ENCODE measurements at regions not wholly inside any gene's neighbourhood (a gene's known extent, or its start where the extent isn't known, plus 50 kb on each side); places are given as distances from the start of the nearest gene placed in this dataset.
"Not testable (repeated sequence)": the region's sequence is repeated elsewhere in the genome, so short reads cannot be mapped to it uniquely, and the experiment has no call there.

DNA sequence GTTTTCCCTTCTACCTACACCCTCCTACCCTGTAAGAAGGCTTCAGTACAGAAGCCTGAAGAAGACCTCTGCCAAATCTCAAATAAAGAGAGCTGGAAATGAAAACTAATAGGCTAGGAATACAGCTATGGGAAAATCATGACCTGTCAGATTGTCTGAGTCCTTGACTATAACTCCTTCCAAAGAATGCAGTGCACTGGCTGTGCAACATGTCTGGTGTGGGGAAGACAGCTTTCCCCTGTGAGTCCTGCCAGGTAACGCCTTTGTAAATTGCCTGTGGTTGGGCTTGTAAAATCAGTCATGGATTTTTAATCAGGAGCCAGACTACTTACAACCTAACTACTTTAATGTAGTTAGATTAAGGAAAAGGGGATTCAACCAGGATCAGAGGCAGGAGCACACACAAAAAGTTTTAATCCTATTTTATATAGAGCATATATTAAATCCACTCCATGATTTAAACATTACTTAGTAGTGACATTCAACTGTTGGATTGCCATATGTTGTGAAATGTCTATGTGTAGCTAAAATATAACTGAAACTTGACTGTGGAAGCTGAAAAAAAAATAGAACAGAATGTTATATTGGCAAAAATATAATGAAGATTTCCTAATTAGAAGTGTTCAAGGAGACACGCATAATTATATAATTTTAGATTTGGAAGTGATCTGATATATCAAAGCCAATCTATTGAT is 1667.8 kb downstream of the KCNT2 start:
- no peak for DNase-seq (ENCODE audit: low read depth, low spot score)

GRCh38 chr1:194935864-194936263 is 1672.4 kb downstream of the KCNT2 start:
- no peak for DNase-seq (ENCODE audit: low read depth, low spot score)

DNA sequence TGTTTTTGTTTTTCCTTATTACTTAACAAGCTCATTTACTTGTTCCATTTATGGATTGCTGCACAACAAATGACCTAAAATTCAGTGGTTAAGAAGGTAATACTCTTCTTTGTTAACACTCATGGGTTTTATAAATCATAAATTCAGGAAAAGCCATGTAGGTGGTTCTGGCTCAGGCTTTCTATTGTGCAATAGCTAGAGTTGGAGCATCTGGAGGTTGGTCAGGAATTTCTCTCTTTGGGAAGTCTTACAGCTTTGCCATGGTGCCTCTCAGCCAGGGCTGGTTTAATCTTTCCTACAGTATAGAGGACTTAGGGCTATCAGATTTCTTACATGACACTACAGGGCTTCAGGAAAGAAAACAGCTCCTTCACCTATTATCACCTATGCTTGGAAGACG is 1677.1 kb downstream of the KCNT2 start:
- no peak for DNase-seq (ENCODE audit: low read depth, low spot score)

DNA sequence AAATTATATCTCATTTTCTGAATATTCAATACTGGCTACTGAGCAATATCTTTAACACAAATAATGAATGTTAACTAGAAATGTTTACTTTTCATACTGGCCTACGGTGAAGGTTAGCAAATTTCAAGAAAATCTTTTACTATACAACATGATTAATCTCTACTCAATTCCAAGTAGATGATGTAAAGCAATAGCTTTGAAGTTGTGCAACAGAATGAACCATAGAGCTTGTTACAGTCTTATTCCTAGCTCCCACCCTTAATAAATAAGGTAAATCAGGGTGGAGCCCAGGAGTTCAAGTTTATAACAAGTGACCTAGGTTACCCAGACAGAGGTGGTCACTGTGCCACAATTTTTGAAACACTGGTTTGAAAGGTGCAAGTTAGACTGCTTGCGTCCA is 1678.1 kb downstream of the KCNT2 start:
- no peak for DNase-seq (ENCODE audit: low read depth, low spot score)

GRCh38 chr1:194929357-194929756 is 1678.9 kb downstream of the KCNT2 start:
- no peak for DNase-seq (ENCODE audit: low read depth, low spot score)

DNA sequence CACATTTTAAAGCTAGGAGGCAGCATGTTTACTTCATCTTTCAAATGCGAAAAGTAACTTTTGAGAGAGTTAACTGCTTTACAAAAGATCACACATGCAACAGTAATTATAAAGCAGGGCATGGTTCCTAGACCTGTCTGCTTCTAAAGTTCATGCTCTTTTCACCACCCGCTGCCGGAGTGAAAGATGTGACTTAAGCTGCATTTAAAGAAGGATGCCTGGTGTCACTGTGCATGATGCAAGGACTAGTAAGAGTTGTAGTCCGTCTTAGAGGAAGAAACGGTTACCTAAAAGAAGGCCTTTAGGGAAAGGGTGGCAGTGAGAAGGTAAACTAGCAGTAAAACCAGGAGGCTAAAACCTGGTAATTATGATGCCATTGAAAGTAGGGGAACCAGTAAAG is 1689.1 kb downstream of the KCNT2 start:
- no peak for DNase-seq (ENCODE audit: low read depth, low spot score)

- no peak for DNase-seq (ENCODE audit: low read depth, low spot score)
Observed at GRCh38 chr1:194917769-194918168, 1690.5 kb downstream of the KCNT2 start.

- no peak for DNase-seq (ENCODE audit: low read depth, low spot score)
Observed at GRCh38 chr1:194908643-194909042, 1699.6 kb downstream of the KCNT2 start.

GRCh38 chr1:194903524-194903923 is 1704.7 kb downstream of the KCNT2 start:
- DNase-seq (ENCODE audit: low read depth, low spot score): no peak

DNA sequence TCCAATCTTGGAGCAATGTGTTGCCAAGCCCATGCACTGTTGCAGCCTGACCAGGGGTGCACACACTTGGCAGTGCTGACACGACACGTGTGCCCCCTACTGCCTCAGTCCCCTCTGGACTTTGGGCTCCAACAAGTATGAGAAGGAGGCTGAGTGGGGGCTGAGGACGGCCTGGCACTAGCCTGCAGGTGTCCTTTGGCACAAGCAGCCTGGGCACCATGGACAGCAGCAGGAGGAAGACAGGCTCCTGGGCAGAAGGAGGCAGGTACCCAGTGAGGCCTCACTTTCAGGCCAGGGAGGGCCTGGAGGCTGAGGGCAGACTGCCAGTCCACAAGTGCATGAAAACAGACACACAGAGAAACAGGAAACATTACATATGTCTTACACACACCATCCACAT is 1702.9 kb upstream of the B3GALT2 start:
- no peak for DNase-seq (ENCODE audit: low read depth, low spot score)

GRCh38 chr1:194870860-194871259 is 1684.4 kb upstream of the B3GALT2 start:
- DNase-seq (ENCODE audit: low read depth, low spot score): no peak

DNA sequence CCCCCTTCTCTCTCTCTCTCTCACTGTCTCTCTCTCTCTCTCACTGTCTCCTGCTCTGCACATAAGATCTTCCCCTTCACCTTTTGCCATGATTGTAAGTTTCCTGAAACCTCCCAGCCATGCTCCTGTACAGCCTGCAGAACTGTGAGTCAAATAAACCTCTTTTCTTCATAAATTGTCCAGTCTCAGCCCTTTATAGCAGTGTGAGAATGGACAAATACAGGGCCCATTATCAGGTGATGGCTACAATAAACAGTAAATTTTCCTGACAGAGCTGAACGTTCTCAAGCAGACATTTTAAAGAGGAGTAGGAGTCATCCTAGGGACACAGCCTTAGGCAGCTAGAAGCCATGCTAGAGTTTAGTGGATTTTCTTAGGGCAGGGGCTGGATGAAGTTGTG is 1679.7 kb upstream of the B3GALT2 start:
- DNase-seq (ENCODE audit: low read depth, low spot score): no peak

DNA sequence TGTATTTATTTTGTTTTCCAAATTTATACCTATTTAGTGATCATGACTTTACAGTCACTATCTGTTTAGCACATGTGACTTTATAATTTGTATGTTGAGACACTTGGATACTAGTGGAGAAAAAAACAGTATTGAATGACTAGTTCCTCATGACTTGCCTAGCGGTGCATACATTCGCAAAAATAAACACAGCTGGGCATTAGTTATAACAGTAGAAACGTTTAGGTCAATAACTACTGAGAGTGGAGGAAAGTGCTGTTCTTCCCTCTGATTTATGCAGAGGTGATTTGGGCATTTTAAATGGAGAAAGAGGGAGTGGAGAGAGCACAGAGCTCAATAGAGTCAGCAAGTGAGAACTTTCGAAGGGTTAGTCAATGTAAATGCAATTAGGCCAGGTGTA is 1679.0 kb upstream of the B3GALT2 start:
- DNase-seq (ENCODE audit: low read depth, low spot score): no peak

DNA sequence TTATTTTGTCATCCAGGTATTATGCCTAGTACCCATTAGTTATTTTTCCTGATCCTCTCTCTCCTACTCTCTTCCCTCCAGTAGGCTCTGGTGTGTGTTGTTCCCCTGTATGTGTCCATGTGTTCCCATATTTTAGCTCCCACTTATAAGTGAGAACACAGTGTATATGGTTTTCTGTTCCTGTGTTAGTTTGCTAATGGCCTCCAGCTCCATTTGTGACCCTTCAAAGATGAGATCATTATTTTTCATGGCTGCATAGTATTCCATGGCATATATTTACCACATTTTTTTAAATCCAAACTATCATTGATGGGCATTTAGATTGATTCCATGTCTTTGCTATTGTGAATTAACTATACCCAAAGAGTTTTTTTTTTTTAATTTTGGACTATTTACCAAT is 1675.7 kb upstream of the B3GALT2 start:
- no peak for DNase-seq (ENCODE audit: low read depth, low spot score)

DNA sequence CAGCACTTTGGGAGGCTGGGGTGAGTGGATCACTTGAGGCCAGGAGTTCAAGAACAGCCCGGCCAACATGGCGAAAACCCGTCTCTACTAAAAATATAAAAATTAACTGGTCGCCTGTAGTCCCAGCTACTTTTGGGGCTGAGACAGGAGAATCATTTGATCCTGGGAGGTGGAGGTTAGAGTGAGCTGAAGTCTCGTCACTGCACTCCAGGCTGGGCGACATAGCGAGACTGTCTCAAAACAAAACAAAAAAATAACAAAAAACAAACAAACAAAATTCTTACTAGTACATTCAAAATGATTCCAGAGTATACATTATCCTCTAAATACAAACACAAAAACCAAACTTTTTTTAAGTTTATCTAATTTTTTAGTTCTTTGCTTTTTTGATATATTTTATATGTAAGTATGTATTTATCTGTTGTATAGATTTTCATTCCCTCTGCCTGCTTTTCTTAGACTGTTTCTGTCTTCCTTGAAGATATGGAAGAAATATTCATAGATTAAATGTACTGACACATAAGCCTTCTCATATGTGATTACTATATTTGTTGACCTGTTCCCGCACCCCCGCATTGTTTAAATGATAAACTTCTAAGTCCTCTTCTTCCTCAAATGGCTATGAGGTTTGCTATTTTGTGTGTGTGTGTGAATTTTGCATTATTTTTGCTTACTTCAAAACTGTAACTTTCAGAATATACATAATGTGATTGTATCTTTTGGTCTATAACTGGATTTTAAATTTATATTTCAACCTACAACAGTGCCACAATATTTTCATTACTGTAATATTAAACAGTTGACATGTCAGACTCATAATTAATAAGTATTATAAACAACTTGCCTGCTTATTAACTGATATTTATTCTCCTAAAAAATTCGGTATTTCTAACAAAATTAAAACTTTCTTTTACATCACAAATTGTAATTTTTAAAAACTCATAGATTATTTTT is 1674.1 kb upstream of the B3GALT2 start:
- no peak for DNase-seq (ENCODE audit: low read depth, low spot score)

GRCh38 chr1:194859481-194860154 is 1673.2 kb upstream of the B3GALT2 start:
- DNase-seq (ENCODE audit: low read depth, low spot score): not testable (repeated sequence)

DNA sequence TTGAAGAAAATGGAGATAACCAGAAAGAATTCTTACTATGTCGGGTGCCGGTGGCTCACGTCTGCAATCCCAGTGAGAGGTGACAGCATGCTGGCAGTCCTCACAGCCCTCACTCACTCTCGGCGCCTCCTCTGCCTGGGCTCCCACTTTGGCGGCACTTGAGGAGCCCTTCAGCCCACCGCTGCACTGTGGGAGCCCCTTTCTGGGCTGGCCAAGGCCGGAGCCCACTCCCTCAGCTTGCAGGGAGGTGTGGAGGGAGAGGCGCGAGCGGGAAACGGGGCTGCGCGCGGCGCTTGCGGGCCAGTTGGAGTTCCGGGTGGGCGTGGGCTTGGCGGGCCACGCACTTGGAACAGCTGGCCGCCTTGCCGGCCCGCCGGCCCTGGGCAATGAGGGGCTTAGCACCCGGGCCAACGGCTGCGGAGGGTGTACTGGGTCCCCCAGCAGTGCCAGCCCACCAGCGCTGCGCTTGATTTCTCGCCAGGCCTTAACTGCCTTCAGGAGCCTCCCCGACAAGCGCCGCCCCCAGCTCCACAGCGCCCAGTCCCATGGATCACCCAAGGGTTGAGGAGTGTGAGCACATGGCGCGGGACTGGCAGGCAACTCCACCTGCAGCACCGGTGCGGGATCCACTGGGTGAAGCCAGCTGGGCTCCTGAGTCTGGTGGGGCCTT is 1672.5 kb upstream of the B3GALT2 start:
- not testable (repeated sequence) for DNase-seq (ENCODE audit: low read depth, low spot score)

DNA sequence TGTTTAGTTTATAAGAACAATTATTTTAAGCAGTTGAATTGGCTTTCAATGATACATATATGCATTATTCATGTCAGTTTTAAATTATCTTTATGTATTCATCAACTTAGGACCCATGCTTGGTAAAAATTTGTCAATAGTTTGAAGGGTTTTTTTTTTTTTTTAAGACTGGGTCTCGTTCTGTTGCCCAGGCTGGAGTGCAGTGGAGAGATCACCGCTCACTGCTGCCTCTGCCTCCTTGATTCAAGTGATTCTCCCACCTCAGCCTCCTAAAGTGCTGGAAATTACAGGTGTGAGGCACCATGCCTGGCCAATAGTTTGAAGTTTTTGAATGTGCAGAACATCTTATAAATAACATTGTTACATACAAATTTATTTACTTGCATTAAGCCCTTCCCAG is 1671.0 kb upstream of the B3GALT2 start:
- no peak for DNase-seq (ENCODE audit: low read depth, low spot score)

DNA sequence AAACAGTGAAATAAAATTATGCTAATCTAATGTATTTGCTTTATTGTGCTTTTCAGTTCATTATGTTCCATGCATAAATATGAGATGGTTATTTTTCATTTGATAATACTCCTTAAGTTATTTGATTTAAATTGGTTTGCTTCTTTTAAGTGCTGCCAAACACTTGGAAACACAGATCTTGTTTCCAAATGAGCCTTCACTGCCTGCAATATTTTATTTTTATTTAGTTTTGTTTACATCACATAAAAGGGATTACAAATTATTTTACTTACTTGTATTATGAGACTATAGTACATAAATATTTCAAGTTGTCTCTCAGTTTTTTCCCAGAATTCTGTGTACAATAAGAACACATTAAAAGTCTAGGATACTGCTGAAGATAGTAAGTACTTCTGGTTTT is 1662.4 kb upstream of the B3GALT2 start:
- DNase-seq (ENCODE audit: low read depth, low spot score): no peak

GRCh38 chr1:194846488-194846887 is 1660.1 kb upstream of the B3GALT2 start:
- DNase-seq (ENCODE audit: low read depth, low spot score): no peak

DNA sequence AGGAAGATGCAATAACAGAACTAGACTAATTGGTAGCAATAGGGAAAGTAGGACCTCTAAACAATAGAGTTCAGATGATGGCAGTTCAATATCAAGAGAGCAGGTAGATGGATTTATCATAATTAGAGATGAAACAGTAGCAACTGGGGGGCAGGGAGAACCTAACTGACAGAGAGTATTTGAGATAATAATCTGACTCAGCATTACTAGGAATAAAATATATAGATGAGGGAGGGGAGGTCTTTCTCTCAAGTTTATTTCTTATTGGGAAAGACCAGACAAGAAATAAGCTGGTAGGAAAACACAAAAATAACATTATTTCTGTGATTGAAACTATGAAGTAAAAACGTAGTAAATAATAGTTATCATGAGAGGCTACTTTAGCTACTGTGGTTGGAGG is 1656.7 kb upstream of the B3GALT2 start:
- no peak for DNase-seq (ENCODE audit: low read depth, low spot score)

GRCh38 chr1:194833111-194833510 is 1646.7 kb upstream of the B3GALT2 start:
- DNase-seq (ENCODE audit: low read depth, low spot score): no peak
